HL-60 (cell line): ENCODE measurements at regions not wholly inside any gene's neighbourhood (a gene's known extent, or its start where the extent isn't known, plus 50 kb on each side); places are given as distances from the start of the nearest gene placed in this dataset.

Source experiments
- CTCF ChIP-seq: IDR thresholded peaks from one replicate; pipeline ENCODE4 v1.5.1; 2011; ENCODE audit warnings: low read length, control low read depth, inconsistent platforms; ENCODE audit not compliant: insufficient read depth
- POLR2AphosphoS5 ChIP-seq: IDR thresholded peaks from 2 replicates; pipeline ENCODE4 v1.6.1; 2012; ENCODE audit warnings: low read depth

GRCh38 chrX:149092179-149092578 is 412.9 kb downstream of the IDS start:
- TF ChIP-seq CTCF (no peak), POLR2AphosphoS5 (no peak)
